ENCODE measurements at regions not wholly inside any gene's neighbourhood (a gene's known extent, or its start where the extent isn't known, plus 50 kb on each side); places are given as distances from the start of the nearest gene placed in this dataset.

- TF ChIP-seq CTCF (IDR thresholded peaks at IDR 0.05) (no peak), POLR2A (IDR thresholded peaks at IDR 0.05) (no peak)
These were observed 220.8 kb downstream of the SNX18 start for GRCh38 chr5:54738118-54738972.
